HG03045 (cell line): ENCODE measurements at regions not wholly inside any gene's neighbourhood (a gene's known extent, or its start where the extent isn't known, plus 50 kb on each side); places are given as distances from the start of the nearest gene placed in this dataset.

ENCODE experiments used
- ATAC-seq: cut with Tn5 transposase; IDR thresholded peaks from one replicate; pipeline ENCODE4 v1.9.1; 2021; ENCODE audit warnings: mild to moderate bottlenecking, moderate library complexity; ENCODE audit not compliant: unreplicated experiment

DNA sequence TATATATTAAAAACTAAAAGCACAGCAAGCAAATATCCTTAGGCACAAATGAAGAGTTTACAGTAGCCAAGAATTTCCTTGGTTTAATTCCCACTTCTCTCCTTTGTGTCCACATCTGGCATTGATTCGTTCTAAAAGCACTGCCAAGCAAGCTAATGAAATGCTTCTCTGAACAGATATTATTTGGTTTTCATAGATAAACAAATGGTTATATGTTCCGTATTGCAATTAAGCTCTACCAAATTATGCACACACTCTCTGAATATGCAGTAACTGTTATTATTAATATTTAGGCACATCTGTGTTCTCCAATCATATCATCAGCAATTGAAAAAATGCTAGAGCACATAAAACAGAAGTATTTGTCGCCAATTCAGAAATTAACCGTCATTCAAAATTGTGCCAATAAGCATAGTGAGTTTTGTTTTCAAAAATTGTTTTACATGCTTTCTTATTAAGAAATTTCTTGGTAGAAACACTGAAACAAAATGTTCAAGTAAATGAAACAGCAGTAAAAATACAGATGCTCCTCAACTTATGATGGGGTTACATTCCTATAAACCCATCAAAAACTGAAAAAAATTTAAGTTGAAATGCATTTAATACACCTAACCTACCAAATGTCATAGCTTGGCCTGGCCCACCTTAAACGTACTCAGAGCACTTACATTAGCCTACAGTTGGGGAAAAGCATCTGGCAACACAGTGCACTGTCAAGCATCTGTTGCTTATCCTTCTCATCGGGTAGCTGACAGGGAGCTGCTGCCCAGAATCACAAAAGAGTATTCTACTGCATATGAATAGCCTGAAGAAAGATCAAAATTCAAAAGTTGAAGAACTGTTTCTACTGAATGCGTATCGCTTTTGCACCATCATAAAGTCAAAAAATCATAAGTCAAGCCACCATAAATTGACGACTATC is 2134.7 kb downstream of the PCDH9 start:
- ATAC-seq: no peak

DNA sequence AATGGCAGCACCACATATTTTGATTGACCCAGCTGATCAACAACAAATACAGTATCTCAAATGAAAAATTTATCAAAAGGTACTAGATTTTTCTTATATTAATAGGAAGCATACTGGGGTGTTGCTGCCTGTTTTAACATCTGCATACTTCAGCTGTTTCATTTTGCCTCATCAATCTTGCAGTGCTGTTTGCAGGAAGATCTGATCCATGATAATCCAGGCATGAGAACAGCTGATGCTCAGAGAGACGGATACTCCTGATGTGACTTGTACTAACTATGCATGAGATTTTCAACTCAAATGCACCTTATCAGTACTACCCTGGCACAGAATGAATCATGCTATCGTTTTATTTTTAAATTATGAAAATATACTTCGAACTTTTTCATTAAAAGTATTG is 2136.8 kb downstream of the PCDH9 start:
- no peak for ATAC-seq

DNA sequence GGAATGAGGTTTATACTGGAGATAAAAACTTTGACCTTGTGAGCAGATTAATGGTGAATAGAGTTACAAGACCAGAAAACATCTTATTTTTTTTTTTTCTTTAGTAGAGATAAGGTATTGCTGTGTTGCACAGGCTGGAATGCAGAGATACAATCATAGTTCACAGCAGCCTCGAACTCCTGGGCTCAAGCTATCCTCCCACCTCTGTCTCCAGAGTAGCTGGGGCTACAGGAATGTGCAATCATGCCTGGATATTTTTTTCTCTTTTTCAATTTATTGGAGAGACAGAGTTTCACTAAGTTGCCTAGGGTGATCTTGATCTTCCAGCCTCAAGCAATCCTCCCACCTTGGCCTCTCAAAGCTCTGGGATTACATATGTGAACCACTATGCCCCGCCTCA is 2139.1 kb downstream of the PCDH9 start:
- no peak for ATAC-seq

DNA sequence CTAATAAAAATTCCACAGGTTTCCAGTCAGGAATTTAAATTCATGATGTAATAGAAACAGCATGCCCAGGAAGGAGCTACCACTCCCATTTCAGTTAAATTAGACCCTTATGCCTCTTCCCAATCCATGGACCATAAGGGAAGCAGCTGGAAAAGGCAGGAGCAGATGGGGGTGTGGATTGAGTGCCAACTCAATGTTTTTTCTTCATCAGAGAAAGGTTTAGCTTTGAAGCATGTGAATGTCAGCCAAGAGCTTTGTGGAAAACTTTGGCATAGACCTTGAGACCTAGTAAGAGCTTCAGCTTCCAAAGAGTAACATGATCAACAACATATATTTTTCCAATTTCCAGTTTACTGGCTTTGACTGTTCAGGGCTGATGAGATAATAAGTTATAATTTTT is 2139.9 kb downstream of the PCDH9 start:
- ATAC-seq: no peak

DNA sequence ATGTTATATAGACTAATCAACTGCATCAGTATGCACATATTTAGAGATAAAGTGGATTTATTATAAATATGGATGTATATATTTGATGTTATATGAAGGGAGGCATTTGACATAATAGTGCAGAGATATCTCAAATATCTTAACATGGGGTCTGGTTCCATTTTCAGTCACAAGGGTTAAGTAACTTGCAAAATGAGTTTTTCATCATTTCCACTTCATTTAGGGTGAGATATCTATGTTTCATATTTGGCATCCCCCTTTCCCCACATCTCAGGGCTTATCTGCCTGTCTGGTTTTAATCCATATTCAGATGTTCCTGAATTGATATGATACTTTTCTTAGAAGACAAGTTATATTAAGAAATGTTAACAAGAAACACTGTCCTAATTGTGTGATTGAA is 2141.2 kb downstream of the PCDH9 start:
- ATAC-seq: no peak

GRCh38 chr13:65085977-65086376 is 2144.2 kb downstream of the PCDH9 start:
- ATAC-seq: no peak

DNA sequence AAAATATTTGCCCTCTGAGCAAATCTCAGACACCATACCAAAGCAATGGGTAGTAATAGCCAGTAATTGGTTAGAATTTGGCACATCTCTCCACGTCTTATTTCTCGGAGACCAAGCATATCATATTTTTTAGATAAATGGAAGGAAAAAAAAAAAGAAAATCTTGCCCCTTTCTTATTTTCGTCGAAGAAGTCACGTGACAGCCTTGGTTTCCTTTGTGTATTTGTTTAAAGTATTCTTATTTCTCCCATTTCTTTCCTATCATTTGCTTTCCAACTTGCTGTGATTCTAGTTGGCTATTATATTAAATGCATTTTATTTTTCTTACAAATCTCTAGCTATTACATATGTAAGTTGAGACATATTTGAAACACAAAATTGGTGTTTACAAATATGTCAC is 2155.9 kb downstream of the PCDH9 start:
- ATAC-seq: no peak

GRCh38 chr13:65064967-65065366 is 2165.2 kb downstream of the PCDH9 start:
- no peak for ATAC-seq

DNA sequence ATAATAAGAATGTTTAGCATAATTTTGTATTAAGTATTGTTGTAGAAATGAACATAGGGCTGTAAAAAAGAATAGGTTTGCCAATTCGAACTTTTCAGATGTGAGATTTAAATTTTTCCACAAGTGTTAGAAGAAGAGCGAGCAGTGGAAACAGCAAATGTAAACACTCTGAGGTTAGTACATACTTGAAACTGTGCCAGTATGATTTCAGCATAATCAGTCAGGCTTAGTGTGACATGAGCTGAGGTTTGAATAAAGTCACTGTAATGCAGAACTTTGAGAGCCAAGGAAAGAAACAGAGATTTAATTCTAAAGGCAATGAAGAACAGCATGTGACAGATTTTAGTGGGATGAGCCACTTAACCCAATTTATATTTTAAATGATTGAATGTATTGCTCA is 2166.4 kb downstream of the PCDH9 start:
- ATAC-seq: no peak

- ATAC-seq: no peak
Observed at GRCh38 chr13:65057986-65058385, 2172.2 kb downstream of the PCDH9 start.

- ATAC-seq: no peak
Observed at GRCh38 chr13:65054277-65054676, 2175.9 kb downstream of the PCDH9 start.

- ATAC-seq: no peak
Observed at GRCh38 chr13:65036999-65037398, 2193.1 kb downstream of the PCDH9 start.

DNA sequence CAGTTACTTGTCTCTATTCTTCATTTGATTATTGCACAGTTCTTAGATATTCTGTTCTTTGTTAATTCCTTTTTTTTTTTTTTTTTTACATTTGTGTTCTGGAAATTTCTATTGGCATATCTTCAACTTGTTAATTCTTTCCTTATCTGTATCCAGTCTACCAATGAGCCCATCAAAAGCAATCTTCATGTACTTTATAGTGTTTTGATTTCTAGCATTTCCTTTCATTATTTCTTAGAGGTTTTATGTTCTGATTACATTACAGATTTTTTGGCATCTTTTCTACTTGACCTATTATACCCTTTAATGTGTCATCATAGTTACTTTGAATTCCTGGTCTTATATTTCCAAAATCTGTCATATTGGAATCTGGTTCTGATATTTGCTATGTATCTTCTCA is 2194.8 kb downstream of the PCDH9 start:
- no peak for ATAC-seq

- ATAC-seq: no peak
Observed at GRCh38 chr13:65034266-65034665, 2195.9 kb downstream of the PCDH9 start.

DNA sequence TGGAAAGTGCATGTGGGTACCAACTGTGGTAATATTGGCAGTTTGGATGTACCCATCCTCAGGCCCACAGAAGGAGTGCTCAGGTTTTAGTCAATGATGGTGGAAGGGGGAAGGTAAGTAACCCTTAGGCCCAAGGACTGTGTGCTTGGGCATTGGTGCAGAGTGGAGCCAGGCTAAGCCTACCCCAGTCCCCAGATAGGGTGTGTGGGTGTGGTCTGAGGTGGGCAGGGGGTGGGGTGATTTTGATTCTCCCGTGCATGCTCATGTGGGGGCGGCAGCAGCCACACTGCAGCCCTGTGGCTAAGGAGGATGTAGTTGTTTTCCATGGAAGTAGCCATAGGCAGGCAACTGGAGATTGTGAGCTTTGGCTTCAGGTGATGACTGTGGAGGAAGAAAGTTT is 2197.3 kb downstream of the PCDH9 start:
- ATAC-seq: no peak

- ATAC-seq: no peak
Observed at GRCh38 chr13:65028101-65028500, 2202.0 kb downstream of the PCDH9 start.

- no peak for ATAC-seq
Observed at GRCh38 chr13:65026505-65026904, 2203.6 kb downstream of the PCDH9 start.

DNA sequence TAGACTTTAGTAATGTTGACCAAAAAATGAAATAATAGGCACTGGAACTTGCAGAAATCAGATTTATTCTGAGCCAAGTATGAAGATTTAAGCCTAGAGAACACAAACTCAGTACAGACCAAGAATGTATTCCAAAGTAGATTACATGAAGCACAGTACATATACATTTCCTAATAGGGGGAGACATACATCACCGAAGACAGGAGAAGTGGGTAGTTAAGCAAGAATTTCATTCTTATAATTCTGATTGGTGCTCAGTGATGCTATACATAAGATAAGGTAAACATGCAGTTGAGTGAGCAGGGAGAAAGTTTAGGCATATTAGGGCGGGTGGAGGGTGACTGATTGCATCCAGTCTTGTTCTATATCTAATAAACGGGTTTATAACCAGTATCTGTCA is 2218.8 kb downstream of the PCDH9 start:
- no peak for ATAC-seq

DNA sequence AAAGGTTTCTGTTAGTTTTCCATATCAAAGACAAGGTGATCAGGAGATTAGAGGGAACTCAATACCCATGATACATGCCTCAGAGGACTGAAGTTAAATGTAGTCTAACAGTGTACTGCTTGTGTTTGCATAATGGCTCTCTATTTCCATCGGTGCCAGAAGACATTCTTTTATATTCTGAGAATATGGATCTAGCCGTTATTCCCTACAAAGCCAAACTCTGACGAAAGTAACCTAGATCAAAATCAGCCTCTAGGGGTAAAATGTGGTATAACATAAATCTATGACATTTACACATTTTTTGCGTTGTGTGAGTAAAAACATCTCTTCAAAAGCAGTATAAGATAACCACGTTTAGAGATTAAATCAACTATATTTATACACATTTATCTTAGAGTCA is 2232.7 kb downstream of the PCDH9 start:
- no peak for ATAC-seq

DNA sequence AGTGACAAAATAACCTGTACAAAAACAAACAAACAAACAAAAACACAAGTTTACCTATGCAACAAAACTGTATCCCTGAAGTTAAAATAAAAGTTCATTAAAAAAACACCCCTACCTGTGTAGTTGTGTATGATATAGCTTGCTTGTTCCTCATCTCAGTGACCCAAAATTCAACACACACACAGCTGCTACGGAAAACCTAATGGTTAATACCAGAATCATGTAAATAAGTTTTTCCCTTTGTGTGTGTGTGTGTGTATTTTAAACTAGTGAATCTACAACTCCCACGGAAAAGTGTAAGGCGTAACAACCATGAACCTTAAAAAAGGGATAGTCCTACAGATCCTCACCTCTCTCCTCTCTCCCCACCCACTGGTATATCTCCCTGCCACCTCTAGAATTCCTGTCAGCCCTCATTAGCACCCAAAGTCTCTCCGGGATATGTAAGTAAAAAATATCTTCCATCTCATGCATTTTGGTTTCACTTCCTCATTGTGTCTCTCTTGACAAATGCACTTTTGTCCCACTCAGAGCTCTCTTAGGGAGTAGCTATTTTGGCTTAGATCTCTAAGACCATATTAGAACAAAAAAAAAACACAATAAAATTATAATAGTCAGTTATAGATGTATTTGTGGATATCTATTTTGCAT is 2236.5 kb downstream of the PCDH9 start:
- ATAC-seq: no peak

DNA sequence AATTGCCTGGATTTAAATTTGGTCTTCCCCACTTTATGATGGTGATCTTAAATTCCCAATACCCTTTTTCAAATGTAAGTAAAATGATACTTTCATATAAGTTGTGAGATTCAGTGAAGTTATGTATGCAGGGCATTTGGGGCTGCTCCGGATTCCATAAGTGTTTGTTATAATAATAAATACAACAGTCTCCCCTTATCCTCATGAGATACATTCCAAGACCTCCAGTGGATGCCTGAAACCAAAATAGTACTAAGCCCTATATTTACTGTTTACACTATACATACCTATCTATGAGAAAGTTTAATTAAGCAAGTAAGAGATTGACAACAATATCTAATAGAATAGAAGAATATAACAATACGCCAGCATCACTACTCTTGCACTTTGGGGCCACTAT is 2237.8 kb downstream of the PCDH9 start:
- no peak for ATAC-seq

DNA sequence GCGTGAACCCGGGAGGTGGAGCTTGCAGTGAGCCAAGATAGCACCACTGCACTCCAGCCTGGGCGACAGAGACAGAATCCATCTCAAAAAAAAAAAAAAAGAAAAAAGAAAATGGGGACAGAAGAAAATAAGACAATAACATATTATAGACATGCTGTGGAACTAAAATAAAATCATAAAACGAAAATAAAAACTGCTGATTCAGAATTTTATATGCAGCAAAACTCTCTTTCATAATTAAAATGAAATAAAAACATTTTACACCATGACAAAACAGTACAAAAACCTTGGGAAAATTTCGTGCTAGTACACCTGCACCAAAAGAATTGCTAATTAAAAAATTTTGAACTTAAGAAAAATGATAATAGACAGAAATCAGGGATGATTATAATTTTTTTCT is 2245.1 kb downstream of the PCDH9 start:
- ATAC-seq: no peak
